H1 (cell line): ENCODE measurements at regions not wholly inside any gene's neighbourhood (a gene's known extent, or its start where the extent isn't known, plus 50 kb on each side); places are given as distances from the start of the nearest gene placed in this dataset.

Experiments
- CTCF ChIA-PET: fragments of 300-600 bp; sonication (Branson Sonifier 250); formaldehyde crosslinking; loops from one replicate; lab custom pipeline; 2021; ENCODE audit not compliant: partially characterized antibody; lab: Charles Lee
- POLR2A ChIA-PET: fragments of 300-600 bp; sonication (Branson Sonifier 250); formaldehyde crosslinking; loops from one replicate; lab custom pipeline; 2021; ENCODE audit warnings: inconsistent platforms; ENCODE audit not compliant: partially characterized antibody; lab: Charles Lee
- DNase-seq, 2 experiments: peaks; one replicate each; pipeline versions ENCODE4 v3.0.0 to v3.0.0-alpha.2; 2010 to 2022; ENCODE audit warnings: low spot score in 2 of 2, low read depth in 1 of 2, mixed read lengths in 1 of 2
- FAIRE-seq: peaks from 2 replicates; lab custom pipeline; 2011; peaks lifted over from hg19 to GRCh38; lab: Jason Lieb, UNC
- H2AFZ ChIP-seq: 2 replicates; pipeline ENCODE4 v1.8.1; 2012; ENCODE audit warnings: low read length, inconsistent platforms
- H2AK5ac ChIP-seq: 2 replicates; pipeline ENCODE4 v1.6.1; 2013; ENCODE audit warnings: low read depth, low read length
- H2BK120ac ChIP-seq: replicated peaks from 2 replicates; pipeline ENCODE3; 2013; ENCODE audit warnings: low read depth, low read length, inconsistent platforms
- H2BK12ac ChIP-seq: 2 replicates; pipeline ENCODE4 v1.6.1; 2013; ENCODE audit warnings: low read depth, low read length
- H2BK15ac ChIP-seq: 2 replicates; pipeline ENCODE4 v1.6.1; 2013; ENCODE audit warnings: low read length
- H2BK20ac ChIP-seq: 2 replicates; pipeline ENCODE4 v1.6.1; 2013; ENCODE audit warnings: low read length
- H2BK5ac ChIP-seq: 2 replicates; pipeline ENCODE4 v1.6.1; 2013; ENCODE audit warnings: low read depth, low read length
- H3K14ac ChIP-seq: 2 replicates; pipeline ENCODE4 v1.6.1; 2013; ENCODE audit warnings: inconsistent platforms; ENCODE audit not compliant: insufficient read length
- H3K18ac ChIP-seq: 2 replicates; pipeline ENCODE4 v1.6.1; 2013; ENCODE audit warnings: low read length; ENCODE audit errors: extremely low read depth
- H3K23ac ChIP-seq: 2 replicates; pipeline ENCODE4 v1.6.1; 2013; ENCODE audit warnings: inconsistent platforms; ENCODE audit not compliant: insufficient read length
- H3K23me2 ChIP-seq: 2 replicates; pipeline ENCODE4 v1.6.1; 2013; ENCODE audit warnings: low read depth, low read length
- H3K27ac ChIP-seq: 2 replicates; pipeline ENCODE4 v1.6.1; 2011; ENCODE audit warnings: low read depth, low read length, inconsistent platforms
- H3K27me3 ChIP-seq, 4 experiments: replicated peaks in 1 of 4; 1 replicate in 1 of 4; 2 replicates in 3 of 4; pipeline versions ENCODE4 v1.6.1 to v1.8.1; 2011 to 2013; ENCODE audit warnings: low read length in 3 of 4, mild to moderate bottlenecking in 3 of 4, inconsistent platforms in 2 of 4, mixed read lengths in 2 of 4, moderate library complexity in 1 of 4; ENCODE audit not compliant: control insufficient read depth in 3 of 4, insufficient read depth in 3 of 4; ENCODE audit errors: extremely low read depth in 1 of 4
- H3K36me3 ChIP-seq, 4 experiments: 2 replicates each; pipeline versions ENCODE4 v1.6.1 to v1.8.1; 2011 to 2013; ENCODE audit warnings: mild to moderate bottlenecking in 4 of 4, low read length in 3 of 4, moderate library complexity in 2 of 4, control low read depth in 1 of 4, inconsistent platforms in 1 of 4; ENCODE audit not compliant: insufficient read depth in 4 of 4, control insufficient read depth in 2 of 4
- H3K4ac ChIP-seq: replicated peaks from 2 replicates; pipeline ENCODE3; 2013; ENCODE audit warnings: low read length, low read depth, mixed read lengths, inconsistent platforms; ENCODE audit not compliant: insufficient read length
- H3K4me1 ChIP-seq, 4 experiments: replicated peaks in 1 of 4; 1 replicate in 1 of 4; 2 replicates in 3 of 4; pipeline versions ENCODE4 v1.6.1 to v1.8.1; 2011 to 2013; ENCODE audit warnings: low read length in 3 of 4, inconsistent platforms in 2 of 4, mixed read lengths in 1 of 4; ENCODE audit not compliant: insufficient read depth in 4 of 4, control insufficient read depth in 3 of 4
- H3K4me2 ChIP-seq, 2 experiments: 2 replicates each; pipeline versions ENCODE4 v1.6.1 to v1.8.1; 2011 to 2013; ENCODE audit warnings: low read depth in 2 of 2, low read length in 2 of 2, control low read depth in 1 of 2, inconsistent platforms in 1 of 2, mild to moderate bottlenecking in 1 of 2; ENCODE audit not compliant: insufficient read depth in 1 of 2
- H3K4me3 ChIP-seq, 4 experiments: fragments of 200-600, 300-600 bp in 1 of 4; sonication (generic), shearing (Covaris generic), sonication (Bioruptor Twin) in 1 of 4; 2 replicates each; pipeline versions ENCODE4 v1.5.1 to v1.8.1; 2011 to 2016; ENCODE audit warnings: low read length in 4 of 4, low read depth in 3 of 4, control low read depth in 2 of 4, inconsistent platforms in 2 of 4, mild to moderate bottlenecking in 2 of 4, mixed read lengths in 1 of 4, moderate library complexity in 1 of 4; ENCODE audit not compliant: insufficient read depth in 2 of 4; ENCODE audit errors: extremely low read depth in 1 of 4
- H3K56ac ChIP-seq: replicated peaks from 2 replicates; pipeline ENCODE3; 2013; ENCODE audit warnings: low read depth, mild to moderate bottlenecking, mixed read lengths, low read length, inconsistent platforms; ENCODE audit not compliant: insufficient read length
- H3K79me1 ChIP-seq: 2 replicates; pipeline ENCODE4 v1.6.1; 2013; ENCODE audit warnings: low read depth, low read length, control low read depth
- H3K79me2 ChIP-seq, 2 experiments: 2 replicates each; pipeline versions ENCODE4 v1.6.1 to v1.8.1; 2012 to 2013; ENCODE audit warnings: low read length in 2 of 2, mild to moderate bottlenecking in 2 of 2, inconsistent platforms in 1 of 2; ENCODE audit not compliant: insufficient read depth in 2 of 2, control insufficient read depth in 1 of 2
- H3K9ac ChIP-seq, 4 experiments: replicated peaks in 1 of 4; 1 replicate in 1 of 4; 2 replicates in 3 of 4; pipeline versions ENCODE4 v1.6.1 to v1.8.1; 2011 to 2013; ENCODE audit warnings: low read depth in 3 of 4, low read length in 3 of 4, control low read depth in 2 of 4, mild to moderate bottlenecking in 2 of 4, moderate library complexity in 2 of 4, inconsistent platforms in 1 of 4; ENCODE audit errors: extremely low read depth in 1 of 4
- H3K9me3 ChIP-seq, 2 experiments: 2 replicates each; pipeline versions ENCODE4 v1.6.1 to v1.8.1; 2012 to 2013; ENCODE audit warnings: mild to moderate bottlenecking in 2 of 2, moderate library complexity in 2 of 2, control low read depth in 1 of 2, inconsistent platforms in 1 of 2, low read depth in 1 of 2, low read length in 1 of 2, mixed read lengths in 1 of 2; ENCODE audit not compliant: insufficient read depth in 2 of 2
- H4K20me1 ChIP-seq, 2 experiments: replicated peaks in 1 of 2; 2 replicates each; pipeline versions ENCODE3 to v1.8.1; 2011 to 2013; ENCODE audit warnings: inconsistent platforms in 2 of 2, low read length in 2 of 2, mild to moderate bottlenecking in 1 of 2; ENCODE audit not compliant: insufficient read depth in 2 of 2, control insufficient read depth in 1 of 2
- H4K5ac ChIP-seq: 2 replicates; pipeline ENCODE4 v1.6.1; 2013; ENCODE audit warnings: low read length, low read depth, mixed read lengths, inconsistent platforms; ENCODE audit not compliant: insufficient read length
- H4K8ac ChIP-seq: 2 replicates; pipeline ENCODE4 v1.8.0; 2013; ENCODE audit warnings: mild to moderate bottlenecking, moderate library complexity, low read length, inconsistent platforms; ENCODE audit not compliant: insufficient read depth; ENCODE audit errors: extremely low read depth
- H4K91ac ChIP-seq: replicated peaks from 2 replicates; pipeline ENCODE3; 2013; ENCODE audit warnings: low read length, mixed read lengths, inconsistent platforms; ENCODE audit not compliant: insufficient read length
- BRCA1 ChIP-seq: IDR thresholded peaks from 2 replicates; pipeline ENCODE4 v1.6.1; 2012; ENCODE audit warnings: low read depth, low read length, improper control_type of control experiment
- CTCF ChIP-seq, 3 experiments: IDR thresholded peaks; 1 replicate in 2 of 3; 2 replicates in 1 of 3; pipeline versions ENCODE4 v1.5.1 to v1.6.1; 2011; ENCODE audit warnings: low read length in 3 of 3, mild to moderate bottlenecking in 3 of 3, inconsistent platforms in 2 of 3, low read depth in 1 of 3, moderate library complexity in 1 of 3; ENCODE audit not compliant: insufficient read depth in 1 of 3; ENCODE audit errors: control extremely low read depth in 1 of 3
- FOSL1 ChIP-seq: IDR thresholded peaks from 2 replicates; pipeline ENCODE4 v1.6.1; 2011; ENCODE audit warnings: mild to moderate bottlenecking, low read depth, low read length, moderate library complexity; ENCODE audit not compliant: insufficient read depth
- JUND ChIP-seq: IDR thresholded peaks from 2 replicates; pipeline ENCODE4 v1.6.1; 2011; ENCODE audit warnings: mild to moderate bottlenecking, improper control_type of control experiment, low read length
- RBBP5 ChIP-seq: IDR thresholded peaks from 2 replicates; pipeline ENCODE4 v1.7.1; 2012; ENCODE audit warnings: low read depth, mild to moderate bottlenecking, inconsistent platforms, low read length, moderate library complexity, borderline replicate concordance
- RFX5 ChIP-seq: IDR thresholded peaks from 2 replicates; pipeline ENCODE4 v1.6.1; 2011; ENCODE audit warnings: low read depth, low read length, improper control_type of control experiment, borderline replicate concordance
- SIN3A ChIP-seq, 2 experiments: IDR thresholded peaks in 1 of 2; conservative IDR thresholded peaks in 1 of 2; 2 replicates each; pipeline ENCODE4 v1.6.1; 2011 to 2012; ENCODE audit warnings: low read length in 2 of 2, improper control_type of control experiment in 1 of 2, low read depth in 1 of 2, mild to moderate bottlenecking in 1 of 2
- SP1 ChIP-seq: IDR thresholded peaks from 2 replicates; pipeline ENCODE4 v1.6.1; 2011; ENCODE audit warnings: low read depth, low read length
- SRF ChIP-seq: IDR thresholded peaks from 2 replicates; pipeline ENCODE4 v1.6.1; 2011; ENCODE audit warnings: mild to moderate bottlenecking, low read depth, low read length, moderate library complexity
- TAF1 ChIP-seq: IDR thresholded peaks from 2 replicates; pipeline ENCODE4 v1.6.1; 2011; ENCODE audit warnings: mild to moderate bottlenecking, low read depth, low read length
- YY1 ChIP-seq: IDR thresholded peaks from 2 replicates; pipeline ENCODE4 v1.6.1; 2011; ENCODE audit warnings: low read depth, mild to moderate bottlenecking, low read length
- WGBS, 2 experiments: shearing (Covaris generic) in 1 of 2; methylation state at CpG; one replicate each; pipeline versions ENCODE4 v1.1.6 to v1.1.7; 2013 to 2015; ENCODE audit warnings: low lambda C conversion rate in 2 of 2, mixed read lengths in 2 of 2, inconsistent platforms in 1 of 2, low coverage in 1 of 2, missing lambda C conversion rate in 1 of 2; ENCODE audit not compliant: insufficient replicate concordance in 2 of 2, insufficient coverage in 1 of 2, insufficient read length in 1 of 2; ENCODE audit errors: extremely low coverage in 1 of 2, missing lambda C conversion rate in 1 of 2; 5-methylcytosine and 5-hydroxymethylcytosine counted together

GRCh38 chr16:79867425-79867997 is 267.0 kb upstream of the MAF start:
- Histone ChIP-seq H3K9me3 (no peaks in the 10 kb centered on the region), H3K4me1 (no peaks in the 10 kb centered on the region), H2AFZ (no peak overlapping the region), H3K4ac (no peak overlapping the region), H2BK15ac (no peak overlapping the region), H2AK5ac (no peak overlapping the region), H3K18ac (no peak overlapping the region), H3K4me3 (no peak overlapping the region), H3K79me1 (no peaks in the 10 kb centered on the region), H3K56ac (no peak overlapping the region), H2BK5ac (no peak overlapping the region), H2BK12ac (no peak overlapping the region), H3K4me2 (no peak overlapping the region), H3K23me2 (no peaks in the 10 kb centered on the region), H2BK120ac (no peak overlapping the region), H3K27me3 (no peaks in the 10 kb centered on the region), H3K23ac (no peak overlapping the region), H3K27ac (no peak overlapping the region), H2BK20ac (no peak overlapping the region), H4K20me1 (no peaks in the 10 kb centered on the region), H4K5ac (no peak overlapping the region), H3K9ac (no peak overlapping the region), H3K36me3 (no peaks in the 10 kb centered on the region), H3K79me2 (no peaks in the 10 kb centered on the region), H4K91ac (no peak overlapping the region), H3K14ac (no peak overlapping the region), H4K8ac (no peak overlapping the region)
- POLR2A ChIA-PET, result no interaction called here
- CTCF ChIA-PET, result interaction anchor here (0.9 to 1.4 kb wide), 4 partner anchors 9 to 99 kb away, joined by 3 to 4 read pairs (median 4); no protein-coding TSS in a partner anchor
- FAIRE-seq (no peak), DNase-seq (no peak)
- WGBS, 2 experiments, result 93% methylated on average over 4 of the region's 4 CpGs; no CpG with 5 or more reads in 1 of the 2 experiments
- TF ChIP-seq TAF1, result no peak
- no peak for TF ChIP-seq CTCF (IDR thresholded peaks at IDR 0.05; ENCODE audit: control extremely low read depth in 1 of 3, insufficient read depth in 1 of 3, low read depth in 1 of 3, low read length in 3 of 3)
- TF ChIP-seq SRF, result no peak
- TF ChIP-seq JUND, result no peak
- TF ChIP-seq SP1, result no peak
- TF ChIP-seq YY1, result no peak
- no peak for TF ChIP-seq SIN3A (conservative IDR thresholded peaks at IDR 0.05 in 1 of 2, IDR thresholded peaks at IDR 0.05 in 1 of 2; ENCODE audit: low read depth in 1 of 2, low read length in 2 of 2)
- no peak for TF ChIP-seq BRCA1
- TF ChIP-seq RFX5, result no peak
- no peak for TF ChIP-seq RBBP5
- TF ChIP-seq FOSL1, result no peak
